Ureter (tissue), 1 donor: ENCODE measurements at regions not wholly inside any gene's neighbourhood (a gene's known extent, or its start where the extent isn't known, plus 50 kb on each side); places are given as distances from the start of the nearest gene placed in this dataset.

ENCODE experiments used
- DNase-seq: peaks from one replicate; pipeline ENCODE4 v3.0.0-alpha.2; 2020; ENCODE audit warnings: low spot score
- donor health status: DM: yes; HTN: yes; CAD: no.

DNA sequence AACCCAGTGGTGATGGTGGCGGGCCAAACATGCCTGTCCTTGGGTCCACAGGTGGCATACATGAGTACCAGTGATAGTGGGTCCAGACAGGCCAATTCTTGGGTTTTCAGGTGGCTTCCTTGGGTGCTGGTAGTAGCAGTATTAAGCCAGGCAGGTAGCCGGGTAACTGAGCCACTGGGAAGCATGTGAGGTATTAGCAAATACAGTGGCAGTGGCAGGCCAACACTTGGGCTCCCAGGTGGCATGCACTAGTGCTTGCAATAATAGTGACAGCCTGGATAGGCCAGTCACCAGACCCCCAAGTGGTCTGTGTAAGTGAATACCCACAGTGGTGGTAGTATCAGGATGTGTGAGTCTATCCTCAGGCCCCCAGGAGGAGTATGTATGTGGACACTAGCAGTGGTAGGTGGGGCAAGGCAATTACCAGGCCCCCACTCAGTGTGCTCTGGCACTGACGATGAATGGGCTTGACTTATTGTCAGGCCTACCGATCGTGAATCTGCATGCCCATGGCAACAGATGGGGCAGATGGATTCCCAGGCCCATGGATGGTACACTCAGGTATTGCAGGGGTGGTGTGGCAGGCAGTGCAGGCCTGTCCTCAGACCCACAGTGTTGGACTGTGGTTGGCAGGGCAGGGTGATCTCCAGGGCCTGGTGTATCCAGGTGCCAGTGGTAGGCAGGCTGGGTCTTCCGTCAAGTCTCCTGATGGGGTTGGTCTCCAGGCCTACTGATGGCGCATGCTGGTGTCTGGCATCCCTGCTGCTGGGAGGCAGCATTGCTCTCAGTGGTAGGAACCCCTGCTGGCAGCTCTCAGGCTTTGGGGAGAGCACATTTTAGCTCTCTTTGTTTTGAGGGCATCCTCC lies 840.7 kb downstream of the FAM181B start:
- no peak for DNase-seq

GRCh38 chr11:81888391-81888790 lies 845.3 kb downstream of the FAM181B start:
- no peak for DNase-seq

GRCh38 chr11:81887671-81888070 lies 846.0 kb downstream of the FAM181B start:
- no peak for DNase-seq

GRCh38 chr11:81886406-81887075 lies 847.1 kb downstream of the FAM181B start:
- DNase-seq: no peak

- no peak for DNase-seq
Measured at GRCh38 chr11:81874635-81875034, 859.0 kb downstream of the FAM181B start.

DNA sequence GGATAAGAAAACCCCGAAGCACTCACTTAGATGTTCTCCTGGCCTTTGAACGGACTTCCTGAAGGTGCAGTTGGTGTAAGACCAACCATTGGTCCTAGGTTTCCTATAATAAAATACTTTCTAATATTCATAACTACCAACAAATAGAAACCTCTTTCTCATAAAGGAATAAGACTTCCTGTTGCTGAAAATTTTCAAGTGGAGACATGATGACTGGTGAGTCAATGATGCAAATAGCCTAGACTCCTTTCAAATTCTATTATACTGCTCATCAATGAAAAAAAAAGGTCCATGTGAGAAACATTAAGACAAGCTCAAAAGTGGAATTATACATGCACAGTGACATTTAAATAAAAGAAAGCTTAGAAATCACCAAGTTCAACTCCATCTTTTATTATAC lies 862.8 kb downstream of the FAM181B start:
- DNase-seq: no peak

DNA sequence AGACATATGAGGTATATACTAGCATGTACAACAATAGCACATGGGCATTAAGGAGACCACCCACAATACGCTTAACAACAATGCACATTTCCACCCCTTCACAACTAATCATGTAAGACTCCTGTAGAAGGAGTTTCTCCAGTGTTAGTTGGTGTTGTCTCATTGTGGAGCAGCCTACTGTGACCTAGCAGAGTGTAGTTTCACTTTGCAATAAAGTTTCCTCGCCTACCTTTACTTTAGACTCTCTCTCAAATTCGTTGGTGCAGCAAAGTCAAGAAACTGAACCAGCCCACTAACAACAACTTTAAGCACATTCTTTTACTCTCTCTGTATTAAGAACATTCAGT lies 863.6 kb downstream of the FAM181B start:
- DNase-seq: no peak

DNA sequence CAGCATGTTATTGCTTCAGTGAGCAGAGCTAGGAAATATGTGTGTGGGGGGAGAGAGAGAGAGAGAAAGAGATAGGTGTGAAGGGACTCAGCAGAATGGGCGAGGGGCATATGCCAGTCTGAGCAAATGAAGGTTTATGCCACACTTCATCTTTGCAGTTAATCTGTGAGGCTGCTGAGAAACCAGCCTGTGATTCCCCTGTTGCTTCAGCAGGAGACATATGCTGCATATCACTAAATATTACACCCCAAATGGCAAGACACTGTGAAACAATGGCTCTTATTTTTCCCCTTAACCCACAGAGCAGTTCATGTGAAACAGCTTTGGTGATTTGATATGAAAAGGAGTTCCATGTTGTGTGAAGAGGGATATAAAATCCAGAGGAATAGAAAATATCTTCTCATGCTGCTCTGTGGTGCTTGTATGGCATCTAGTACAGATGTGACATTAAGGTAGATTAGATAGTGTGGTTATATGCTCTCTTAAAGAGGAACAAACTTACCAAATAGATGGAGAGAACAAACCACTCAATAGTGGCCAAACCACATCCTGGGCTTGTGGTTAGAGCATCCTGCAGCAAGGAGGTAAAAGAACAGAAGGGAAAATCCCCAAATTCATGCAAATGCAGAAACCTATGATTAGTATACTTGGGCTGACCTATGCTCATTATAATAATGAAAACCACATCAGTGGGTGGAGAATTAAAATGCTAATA lies 864.2 kb downstream of the FAM181B start:
- no peak for DNase-seq

- DNase-seq: no peak
Measured at GRCh38 chr11:81866896-81867295, 866.8 kb downstream of the FAM181B start.

DNA sequence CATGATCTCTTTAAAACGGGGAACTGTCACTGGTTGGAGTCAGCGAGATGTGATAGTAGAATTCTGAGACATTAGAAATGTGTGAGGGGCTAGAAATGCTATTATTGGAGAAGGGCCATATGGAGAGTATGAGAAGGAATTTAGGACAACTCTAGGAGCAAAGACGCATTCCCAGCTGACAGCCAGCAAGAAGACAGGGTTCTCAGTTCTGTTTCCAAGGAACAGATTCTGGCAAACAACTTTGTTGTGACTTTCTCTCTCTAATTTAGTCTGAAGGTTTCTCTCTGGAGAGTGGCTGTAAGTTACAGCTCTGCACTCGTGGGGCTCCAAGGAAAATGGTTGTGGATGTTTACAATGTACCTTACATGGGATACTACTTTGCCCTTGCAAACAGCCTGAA lies 876.3 kb downstream of the FAM181B start:
- DNase-seq: no peak

- no peak for DNase-seq
Measured at GRCh38 chr11:81853791-81854190, 879.9 kb downstream of the FAM181B start.

DNA sequence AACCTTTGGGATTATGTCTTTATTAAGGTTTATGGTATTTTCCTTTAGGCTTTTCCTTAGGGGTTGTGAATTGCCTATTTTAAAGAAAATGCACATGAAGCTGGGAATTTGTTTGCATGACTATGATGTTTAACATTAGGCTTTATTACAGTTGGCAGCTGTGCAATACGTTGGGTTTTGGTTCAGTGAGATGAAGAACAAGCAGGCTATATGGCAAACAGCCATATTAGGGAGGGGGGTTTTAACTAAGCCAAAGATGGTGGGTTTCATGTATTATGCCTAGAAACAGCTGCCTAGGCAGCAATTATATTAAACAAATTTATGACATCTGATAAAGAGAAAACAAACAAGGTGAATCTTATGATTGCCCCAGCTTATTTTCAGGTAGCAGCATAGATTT lies 880.8 kb downstream of the FAM181B start:
- no peak for DNase-seq

DNA sequence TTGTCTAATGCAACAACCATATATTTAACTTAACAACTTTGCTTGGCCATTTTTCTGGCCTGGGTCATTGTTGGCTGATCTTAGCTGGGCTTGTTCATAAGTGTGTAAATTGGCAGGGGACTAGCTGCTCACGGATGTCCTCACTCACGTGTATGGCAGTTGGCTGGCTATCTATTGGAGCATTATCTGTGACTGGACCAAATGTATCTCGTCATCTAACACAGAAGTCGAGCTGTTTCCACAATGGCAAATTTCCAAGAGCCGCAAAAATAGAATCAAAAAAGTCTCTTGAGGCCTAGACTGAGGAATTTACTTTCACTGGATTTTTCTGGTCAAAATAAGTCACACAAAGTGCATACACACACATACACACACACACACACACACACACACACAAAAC lies 893.3 kb downstream of the FAM181B start:
- no peak for DNase-seq

DNA sequence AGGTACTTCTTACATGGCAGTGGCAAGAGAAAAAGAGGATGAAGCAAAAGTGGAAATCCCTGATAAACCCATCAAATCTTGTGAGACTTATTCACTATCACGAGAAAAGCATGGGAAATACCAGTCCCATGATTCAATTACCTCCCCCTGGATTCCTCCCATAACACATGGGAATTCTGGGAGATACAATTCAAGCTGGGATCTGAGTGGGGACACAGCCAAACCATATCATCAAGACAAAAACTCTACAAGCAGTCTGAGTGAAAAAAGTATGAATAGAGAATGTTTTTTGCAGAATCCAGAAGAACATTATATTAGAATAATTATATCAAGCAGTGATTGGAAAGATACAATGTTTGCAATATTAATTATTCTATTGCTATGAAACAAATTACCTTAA lies 893.7 kb downstream of the FAM181B start:
- DNase-seq: no peak

DNA sequence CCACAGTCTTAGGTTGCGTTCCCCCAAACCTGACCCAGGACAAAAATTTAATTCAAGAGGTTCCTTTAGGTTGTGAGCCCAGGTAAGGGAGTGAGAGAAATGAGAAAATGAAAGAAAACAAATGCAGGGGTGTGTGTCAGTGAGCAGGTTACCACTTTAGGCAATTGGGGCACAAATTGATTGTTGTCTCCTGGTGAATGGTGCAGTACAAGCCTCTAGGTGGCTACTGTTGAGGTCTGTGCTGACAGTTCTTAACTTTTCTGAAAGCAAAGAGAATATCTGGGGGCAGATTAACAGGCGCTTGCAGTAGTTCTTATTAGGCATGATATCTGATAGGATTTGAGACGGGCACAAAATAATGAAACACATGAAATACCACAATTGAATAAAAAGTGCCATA lies 894.6 kb downstream of the FAM181B start:
- DNase-seq: no peak

GRCh38 chr11:81829976-81830375 lies 903.7 kb downstream of the FAM181B start:
- no peak for DNase-seq

GRCh38 chr11:81825346-81825745 lies 908.3 kb downstream of the FAM181B start:
- no peak for DNase-seq

DNA sequence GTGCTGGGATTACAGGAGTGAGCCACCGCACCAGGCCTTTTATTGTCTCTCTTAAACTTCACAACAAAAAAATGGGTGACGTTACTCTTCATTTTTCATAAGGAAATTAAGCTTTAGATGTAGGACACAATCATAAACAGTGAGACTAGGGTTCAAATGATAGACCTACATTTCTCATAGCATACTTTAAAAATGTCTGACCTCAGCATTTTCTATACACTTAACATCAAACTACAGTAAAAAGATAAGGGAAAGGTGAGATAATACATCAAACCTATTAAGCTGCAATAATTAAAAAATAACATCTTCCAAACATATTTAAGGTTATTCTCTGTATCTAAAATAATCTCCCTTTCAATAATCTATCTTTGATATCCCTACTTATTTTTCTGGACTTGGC lies 914.2 kb downstream of the FAM181B start:
- DNase-seq: no peak

DNA sequence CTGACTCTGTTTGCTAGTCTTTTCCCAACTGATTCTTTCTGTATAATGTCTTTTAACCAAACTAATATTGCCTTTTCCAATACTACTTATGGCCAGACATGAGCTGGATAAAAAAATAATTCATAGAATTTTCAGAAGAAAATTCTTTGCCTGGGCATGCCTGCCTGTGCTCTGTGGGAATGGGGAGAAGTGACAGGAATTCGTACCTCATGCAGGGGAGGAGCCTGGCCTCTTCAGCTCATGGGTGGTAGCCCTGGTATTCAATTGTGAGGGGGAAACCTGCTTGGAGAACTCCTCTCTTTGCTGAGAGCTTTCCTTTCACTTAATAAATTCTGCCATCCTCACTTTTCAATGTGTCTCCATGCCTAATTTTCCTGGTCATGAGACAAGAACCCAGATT lies 928.8 kb downstream of the FAM181B start:
- DNase-seq: no peak

GRCh38 chr11:81802591-81802990 lies 931.1 kb downstream of the FAM181B start:
- no peak for DNase-seq

GRCh38 chr11:81792416-81792815 lies 941.2 kb downstream of the FAM181B start:
- DNase-seq: no peak

DNA sequence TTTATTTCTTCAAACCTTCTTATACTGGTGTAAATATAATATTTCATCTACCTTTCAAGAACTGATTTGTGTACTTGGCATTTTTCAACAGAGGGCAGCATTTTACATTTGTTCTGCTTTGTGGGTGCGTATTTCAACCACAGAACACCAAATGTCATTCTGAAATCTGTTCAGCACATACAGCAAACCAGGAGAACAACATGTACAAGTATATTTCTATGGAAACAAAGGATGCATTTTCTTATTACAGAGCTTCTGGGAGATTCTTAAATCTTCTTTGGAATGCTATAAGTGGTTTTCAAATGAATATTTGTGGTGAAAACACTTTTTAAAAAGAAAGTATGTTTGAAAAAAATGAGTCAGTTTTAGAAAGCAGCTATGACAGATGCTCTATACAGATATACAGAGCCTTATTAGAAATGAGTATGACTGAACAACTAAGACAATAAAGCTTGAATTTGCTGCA lies 946.0 kb downstream of the FAM181B start:
- no peak for DNase-seq

GRCh38 chr11:81772166-81772565 lies 961.5 kb downstream of the FAM181B start:
- no peak for DNase-seq
